GM23338 (cell line): ENCODE measurements at regions not wholly inside any gene's neighbourhood (a gene's known extent, or its start where the extent isn't known, plus 50 kb on each side); places are given as distances from the start of the nearest gene placed in this dataset.

Experiments
- ATAC-seq: fragments of 200-7000 bp; cut with Tn5 transposase; 3 replicates; pipeline ENCODE4 v1.9.1; 2020
- DNase-seq: peaks from one replicate; pipeline ENCODE4 v3.0.0-alpha.2; 2015; ENCODE audit warnings: low spot score
- H2AFZ ChIP-seq: fragments of 200-600 bp; sonication (generic); 2 replicates; pipeline ENCODE4 v1.8.0; 2016; ENCODE audit warnings: antibody characterized with exemption, mild to moderate bottlenecking, moderate library complexity
- H3F3A ChIP-seq: fragments of 200-600 bp; sonication (generic); replicated peaks from 2 replicates; pipeline ENCODE4 v1.8.0; 2017; ENCODE audit warnings: antibody characterized with exemption, mixed run types, low read depth
- H3K27ac ChIP-seq: fragments of 200-600 bp; sonication (generic); 2 replicates; pipeline ENCODE4 v1.6.1; 2016; ENCODE audit warnings: low read depth
- H3K27me3 ChIP-seq: fragments of 200-600 bp; sonication (generic); 2 replicates; pipeline ENCODE4 v1.8.0; 2016; ENCODE audit warnings: mild to moderate bottlenecking, mixed run types, moderate library complexity; ENCODE audit not compliant: insufficient read depth
- H3K36me3 ChIP-seq: fragments of 200-600 bp; sonication (generic); 2 replicates; pipeline ENCODE4 v1.8.0; 2016; ENCODE audit warnings: mild to moderate bottlenecking; ENCODE audit not compliant: insufficient read depth
- H3K4me1 ChIP-seq: fragments of 200-600 bp; sonication (generic); 2 replicates; pipeline ENCODE4 v1.8.0; 2016; ENCODE audit warnings: mild to moderate bottlenecking, moderate library complexity; ENCODE audit not compliant: insufficient read depth
- H3K4me2 ChIP-seq: fragments of 200-600 bp; sonication (generic); 2 replicates; pipeline ENCODE4 v1.7.1; 2017; ENCODE audit warnings: mixed run types
- H3K4me3 ChIP-seq: fragments of 200-600 bp; sonication (generic); 2 replicates; pipeline ENCODE4 v1.6.1; 2016; ENCODE audit warnings: mixed run types
- H3K79me2 ChIP-seq: fragments of 200-600 bp; sonication (generic); replicated peaks from 2 replicates; pipeline ENCODE4 v1.8.0; 2017; ENCODE audit warnings: mild to moderate bottlenecking; ENCODE audit not compliant: insufficient read depth
- H3K9me2 ChIP-seq: fragments of 200-600 bp; sonication (generic); 2 replicates; pipeline ENCODE4 v1.8.0; 2017; ENCODE audit not compliant: insufficient read depth
- H4K20me1 ChIP-seq: fragments of 200-600 bp; sonication (generic); replicated peaks from 2 replicates; pipeline ENCODE4 v1.8.0; 2017; ENCODE audit warnings: mild to moderate bottlenecking; ENCODE audit not compliant: insufficient read depth
- H3K27ac Mint-ChIP-seq: 2 replicates; pipeline ENCODE4 v1.8.0; 2020; ENCODE audit warnings: inconsistent platforms, mild to moderate bottlenecking, moderate library complexity, mixed read lengths
- H3K27me3 Mint-ChIP-seq: 3 replicates; pipeline ENCODE4 v1.8.0; 2022; ENCODE audit warnings: low read depth, mild to moderate bottlenecking, moderate library complexity, mixed read lengths, inconsistent platforms; ENCODE audit not compliant: insufficient read depth, poor library complexity
- H3K36me3 Mint-ChIP-seq: 3 replicates; pipeline ENCODE4 v1.8.0; 2021; ENCODE audit warnings: low read depth, mild to moderate bottlenecking, inconsistent platforms, moderate library complexity, mixed read lengths
- H3K4me1 Mint-ChIP-seq: 3 replicates; pipeline ENCODE4 v1.8.0; 2020; ENCODE audit warnings: mild to moderate bottlenecking, inconsistent platforms, mixed read lengths
- H3K4me3 Mint-ChIP-seq: 3 replicates; pipeline ENCODE4 v1.8.0; 2021; ENCODE audit warnings: moderate library complexity, mild to moderate bottlenecking, inconsistent platforms, mixed read lengths
- H3K9me3 Mint-ChIP-seq: 3 replicates; pipeline ENCODE4 v1.8.0; 2020; ENCODE audit warnings: moderate library complexity, mild to moderate bottlenecking, inconsistent platforms, mixed read lengths
- CREB1 ChIP-seq: fragments of 250-450 bp; sonication (Bioruptor Pico); IDR thresholded peaks from 2 replicates; pipeline ENCODE4 v1.5.0; 2020; ENCODE audit warnings: low read depth, mild to moderate bottlenecking, moderate library complexity
- EZH2 ChIP-seq: fragments of 200-600 bp; sonication (generic); IDR thresholded peaks from one replicate; pipeline ENCODE4 v1.8.0; 2017; ENCODE audit warnings: antibody characterized with exemption, mild to moderate bottlenecking, low read depth; ENCODE audit not compliant: unreplicated experiment
- EZH2phosphoT487 ChIP-seq: fragments of 200-600 bp; sonication (generic); IDR thresholded peaks from one replicate; pipeline ENCODE4 v1.8.1; 2018; ENCODE audit warnings: antibody characterized with exemption; ENCODE audit not compliant: unreplicated experiment
- JUNB ChIP-seq: IDR thresholded peaks from one replicate; pipeline ENCODE4 v1.6.1; 2016; ENCODE audit warnings: antibody characterized with exemption; ENCODE audit not compliant: unreplicated experiment
- NANOG ChIP-seq: IDR thresholded peaks from 2 replicates; pipeline ENCODE4 v1.6.1; 2016; ENCODE audit warnings: antibody characterized with exemption, borderline replicate concordance
- REST ChIP-seq: IDR thresholded peaks from one replicate; pipeline ENCODE4 v1.6.1; 2018; ENCODE audit warnings: antibody characterized with exemption; ENCODE audit not compliant: unreplicated experiment
- STAT1 ChIP-seq: IDR thresholded peaks from one replicate; pipeline ENCODE4 v1.6.1; 2016; ENCODE audit warnings: antibody characterized with exemption; ENCODE audit not compliant: unreplicated experiment
- ZNF462 ChIP-seq: fragments of 250-450 bp; sonication (Bioruptor Pico); IDR thresholded peaks from 2 replicates; pipeline ENCODE4 v1.5.0; 2020; ENCODE audit warnings: mild to moderate bottlenecking, moderate library complexity

GRCh38 chr19:31674503-31675192 is 325.4 kb upstream of the TSHZ3 start (continued):
- TF ChIP-seq ZNF462 (CRISPR knock-in tag) = no peak

GRCh38 chr19:31675193-31675913 is 326.1 kb upstream of the TSHZ3 start:
- Histone ChIP-seq H3K79me2 (no peaks in the 10 kb centered on the region), H3K9me2 (no peaks in the 10 kb centered on the region), H3F3A (no peaks in the 10 kb centered on the region), H3K4me2 (no peak overlapping the region), H3K4me1 (no peaks in the 10 kb centered on the region), H2AFZ (peak overlapping the region; percentile 18; the same call in 1 of the 2 replicates), H3K4me3 (no peak overlapping the region), H3K27me3 (no peaks in the 10 kb centered on the region), H3K36me3 (no peaks in the 10 kb centered on the region; the same call in 1 of the 2 replicates), H4K20me1 (no peaks in the 10 kb centered on the region), H3K27ac (no peak overlapping the region)
- no peak for DNase-seq
- TF ChIP-seq CREB1 (CRISPR knock-in tag) (no peak), REST (no peak), EZH2phosphoT487 (no peak), EZH2 (no peak), JUNB (no peak), STAT1 (no peak), NANOG (no peak)
- H3K27ac Mint-ChIP-seq = no peak overlapping the region
- peaks cover 3% of the 10 kb centered on the region for H3K27me3 Mint-ChIP-seq
- ATAC-seq = 0 out of 3 replicates have a peak, but pooled peaks have one; percentile 22
- H3K36me3 Mint-ChIP-seq = no peaks in the 10 kb centered on the region
- peaks cover 8% of the 10 kb centered on the region; the same call in 2 of the 3 replicates for H3K4me1 Mint-ChIP-seq
- H3K4me3 Mint-ChIP-seq = no peak overlapping the region
- no peaks in the 10 kb centered on the region; the same call in 2 of the 3 replicates for H3K9me3 Mint-ChIP-seq
